GM23338 (cell line): ENCODE measurements at regions not wholly inside any gene's neighbourhood (a gene's known extent, or its start where the extent isn't known, plus 50 kb on each side); places are given as distances from the start of the nearest gene placed in this dataset.

Experiments
- ATAC-seq: fragments of 200-7000 bp; cut with Tn5 transposase; 3 replicates; pipeline ENCODE4 v1.9.1; 2020
- DNase-seq: peaks from one replicate; pipeline ENCODE4 v3.0.0-alpha.2; 2015; ENCODE audit warnings: low spot score
- H2AFZ ChIP-seq: fragments of 200-600 bp; sonication (generic); 2 replicates; pipeline ENCODE4 v1.8.0; 2016; ENCODE audit warnings: antibody characterized with exemption, mild to moderate bottlenecking, moderate library complexity
- H3F3A ChIP-seq: fragments of 200-600 bp; sonication (generic); replicated peaks from 2 replicates; pipeline ENCODE4 v1.8.0; 2017; ENCODE audit warnings: antibody characterized with exemption, mixed run types, low read depth
- H3K27ac ChIP-seq: fragments of 200-600 bp; sonication (generic); 2 replicates; pipeline ENCODE4 v1.6.1; 2016; ENCODE audit warnings: low read depth
- H3K27me3 ChIP-seq: fragments of 200-600 bp; sonication (generic); 2 replicates; pipeline ENCODE4 v1.8.0; 2016; ENCODE audit warnings: mild to moderate bottlenecking, mixed run types, moderate library complexity; ENCODE audit not compliant: insufficient read depth
- H3K36me3 ChIP-seq: fragments of 200-600 bp; sonication (generic); 2 replicates; pipeline ENCODE4 v1.8.0; 2016; ENCODE audit warnings: mild to moderate bottlenecking; ENCODE audit not compliant: insufficient read depth
- H3K4me1 ChIP-seq: fragments of 200-600 bp; sonication (generic); 2 replicates; pipeline ENCODE4 v1.8.0; 2016; ENCODE audit warnings: mild to moderate bottlenecking, moderate library complexity; ENCODE audit not compliant: insufficient read depth
- H3K4me2 ChIP-seq: fragments of 200-600 bp; sonication (generic); 2 replicates; pipeline ENCODE4 v1.7.1; 2017; ENCODE audit warnings: mixed run types
- H3K4me3 ChIP-seq: fragments of 200-600 bp; sonication (generic); 2 replicates; pipeline ENCODE4 v1.6.1; 2016; ENCODE audit warnings: mixed run types
- H3K79me2 ChIP-seq: fragments of 200-600 bp; sonication (generic); replicated peaks from 2 replicates; pipeline ENCODE4 v1.8.0; 2017; ENCODE audit warnings: mild to moderate bottlenecking; ENCODE audit not compliant: insufficient read depth
- H3K9me2 ChIP-seq: fragments of 200-600 bp; sonication (generic); 2 replicates; pipeline ENCODE4 v1.8.0; 2017; ENCODE audit not compliant: insufficient read depth
- H4K20me1 ChIP-seq: fragments of 200-600 bp; sonication (generic); replicated peaks from 2 replicates; pipeline ENCODE4 v1.8.0; 2017; ENCODE audit warnings: mild to moderate bottlenecking; ENCODE audit not compliant: insufficient read depth
- H3K27ac Mint-ChIP-seq: 2 replicates; pipeline ENCODE4 v1.8.0; 2020; ENCODE audit warnings: inconsistent platforms, mild to moderate bottlenecking, moderate library complexity, mixed read lengths
- H3K27me3 Mint-ChIP-seq: 3 replicates; pipeline ENCODE4 v1.8.0; 2022; ENCODE audit warnings: low read depth, mild to moderate bottlenecking, moderate library complexity, mixed read lengths, inconsistent platforms; ENCODE audit not compliant: insufficient read depth, poor library complexity
- H3K36me3 Mint-ChIP-seq: 3 replicates; pipeline ENCODE4 v1.8.0; 2021; ENCODE audit warnings: low read depth, mild to moderate bottlenecking, inconsistent platforms, moderate library complexity, mixed read lengths
- H3K4me1 Mint-ChIP-seq: 3 replicates; pipeline ENCODE4 v1.8.0; 2020; ENCODE audit warnings: mild to moderate bottlenecking, inconsistent platforms, mixed read lengths
- H3K4me3 Mint-ChIP-seq: 3 replicates; pipeline ENCODE4 v1.8.0; 2021; ENCODE audit warnings: moderate library complexity, mild to moderate bottlenecking, inconsistent platforms, mixed read lengths
- H3K9me3 Mint-ChIP-seq: 3 replicates; pipeline ENCODE4 v1.8.0; 2020; ENCODE audit warnings: moderate library complexity, mild to moderate bottlenecking, inconsistent platforms, mixed read lengths
- REST ChIP-seq: IDR thresholded peaks from one replicate; pipeline ENCODE4 v1.6.1; 2018; ENCODE audit warnings: antibody characterized with exemption; ENCODE audit not compliant: unreplicated experiment
- TF ChIP-seq, protein P1 (sequence below): fragments of 250-450 bp; sonication (Bioruptor Pico); IDR thresholded peaks from 2 replicates; pipeline ENCODE4 v1.5.0; 2020; ENCODE audit warnings: mild to moderate bottlenecking, moderate library complexity

DNA sequence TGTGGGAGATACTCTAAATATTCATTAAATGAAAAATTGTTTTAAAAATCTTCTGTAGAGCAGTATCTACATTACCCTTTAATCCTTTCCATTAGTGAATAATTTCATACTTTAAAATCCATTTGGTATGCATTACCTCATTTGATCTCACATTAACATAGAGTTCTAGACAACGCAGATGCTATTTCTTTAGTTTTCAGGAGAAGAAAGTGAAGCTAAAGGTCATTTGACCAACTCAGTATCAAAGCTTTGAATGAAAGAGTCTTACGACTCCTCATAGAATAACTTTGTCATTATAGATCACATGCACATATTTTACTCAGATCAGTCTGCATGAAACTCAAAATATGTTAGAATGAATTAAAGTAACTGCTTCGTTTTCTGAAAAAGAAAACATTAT, 460.2 kb downstream of the DNAJB9 start:
- H3K27ac Mint-ChIP-seq, result no peak overlapping the region
- Histone ChIP-seq H4K20me1 (no peaks in the 10 kb centered on the region), H3K27ac (no peak overlapping the region), H3F3A (no peaks in the 10 kb centered on the region), H3K4me2 (no peak overlapping the region), H3K36me3 (no peaks in the 10 kb centered on the region), H3K4me3 (no peak overlapping the region), H3K4me1 (no peaks in the 10 kb centered on the region), H3K9me2 (no peaks in the 10 kb centered on the region), H2AFZ (no peak overlapping the region), H3K79me2 (no peaks in the 10 kb centered on the region), H3K27me3 (no peaks in the 10 kb centered on the region)
- no peaks in the 10 kb centered on the region for H3K27me3 Mint-ChIP-seq
- ATAC-seq, result no peak
- H3K9me3 Mint-ChIP-seq, result peaks cover 14% of the 10 kb centered on the region
- no peaks in the 10 kb centered on the region for H3K4me1 Mint-ChIP-seq
- no peaks in the 10 kb centered on the region; the same call in 2 of the 3 replicates for H3K36me3 Mint-ChIP-seq
- TF ChIP-seq, protein P1, sequence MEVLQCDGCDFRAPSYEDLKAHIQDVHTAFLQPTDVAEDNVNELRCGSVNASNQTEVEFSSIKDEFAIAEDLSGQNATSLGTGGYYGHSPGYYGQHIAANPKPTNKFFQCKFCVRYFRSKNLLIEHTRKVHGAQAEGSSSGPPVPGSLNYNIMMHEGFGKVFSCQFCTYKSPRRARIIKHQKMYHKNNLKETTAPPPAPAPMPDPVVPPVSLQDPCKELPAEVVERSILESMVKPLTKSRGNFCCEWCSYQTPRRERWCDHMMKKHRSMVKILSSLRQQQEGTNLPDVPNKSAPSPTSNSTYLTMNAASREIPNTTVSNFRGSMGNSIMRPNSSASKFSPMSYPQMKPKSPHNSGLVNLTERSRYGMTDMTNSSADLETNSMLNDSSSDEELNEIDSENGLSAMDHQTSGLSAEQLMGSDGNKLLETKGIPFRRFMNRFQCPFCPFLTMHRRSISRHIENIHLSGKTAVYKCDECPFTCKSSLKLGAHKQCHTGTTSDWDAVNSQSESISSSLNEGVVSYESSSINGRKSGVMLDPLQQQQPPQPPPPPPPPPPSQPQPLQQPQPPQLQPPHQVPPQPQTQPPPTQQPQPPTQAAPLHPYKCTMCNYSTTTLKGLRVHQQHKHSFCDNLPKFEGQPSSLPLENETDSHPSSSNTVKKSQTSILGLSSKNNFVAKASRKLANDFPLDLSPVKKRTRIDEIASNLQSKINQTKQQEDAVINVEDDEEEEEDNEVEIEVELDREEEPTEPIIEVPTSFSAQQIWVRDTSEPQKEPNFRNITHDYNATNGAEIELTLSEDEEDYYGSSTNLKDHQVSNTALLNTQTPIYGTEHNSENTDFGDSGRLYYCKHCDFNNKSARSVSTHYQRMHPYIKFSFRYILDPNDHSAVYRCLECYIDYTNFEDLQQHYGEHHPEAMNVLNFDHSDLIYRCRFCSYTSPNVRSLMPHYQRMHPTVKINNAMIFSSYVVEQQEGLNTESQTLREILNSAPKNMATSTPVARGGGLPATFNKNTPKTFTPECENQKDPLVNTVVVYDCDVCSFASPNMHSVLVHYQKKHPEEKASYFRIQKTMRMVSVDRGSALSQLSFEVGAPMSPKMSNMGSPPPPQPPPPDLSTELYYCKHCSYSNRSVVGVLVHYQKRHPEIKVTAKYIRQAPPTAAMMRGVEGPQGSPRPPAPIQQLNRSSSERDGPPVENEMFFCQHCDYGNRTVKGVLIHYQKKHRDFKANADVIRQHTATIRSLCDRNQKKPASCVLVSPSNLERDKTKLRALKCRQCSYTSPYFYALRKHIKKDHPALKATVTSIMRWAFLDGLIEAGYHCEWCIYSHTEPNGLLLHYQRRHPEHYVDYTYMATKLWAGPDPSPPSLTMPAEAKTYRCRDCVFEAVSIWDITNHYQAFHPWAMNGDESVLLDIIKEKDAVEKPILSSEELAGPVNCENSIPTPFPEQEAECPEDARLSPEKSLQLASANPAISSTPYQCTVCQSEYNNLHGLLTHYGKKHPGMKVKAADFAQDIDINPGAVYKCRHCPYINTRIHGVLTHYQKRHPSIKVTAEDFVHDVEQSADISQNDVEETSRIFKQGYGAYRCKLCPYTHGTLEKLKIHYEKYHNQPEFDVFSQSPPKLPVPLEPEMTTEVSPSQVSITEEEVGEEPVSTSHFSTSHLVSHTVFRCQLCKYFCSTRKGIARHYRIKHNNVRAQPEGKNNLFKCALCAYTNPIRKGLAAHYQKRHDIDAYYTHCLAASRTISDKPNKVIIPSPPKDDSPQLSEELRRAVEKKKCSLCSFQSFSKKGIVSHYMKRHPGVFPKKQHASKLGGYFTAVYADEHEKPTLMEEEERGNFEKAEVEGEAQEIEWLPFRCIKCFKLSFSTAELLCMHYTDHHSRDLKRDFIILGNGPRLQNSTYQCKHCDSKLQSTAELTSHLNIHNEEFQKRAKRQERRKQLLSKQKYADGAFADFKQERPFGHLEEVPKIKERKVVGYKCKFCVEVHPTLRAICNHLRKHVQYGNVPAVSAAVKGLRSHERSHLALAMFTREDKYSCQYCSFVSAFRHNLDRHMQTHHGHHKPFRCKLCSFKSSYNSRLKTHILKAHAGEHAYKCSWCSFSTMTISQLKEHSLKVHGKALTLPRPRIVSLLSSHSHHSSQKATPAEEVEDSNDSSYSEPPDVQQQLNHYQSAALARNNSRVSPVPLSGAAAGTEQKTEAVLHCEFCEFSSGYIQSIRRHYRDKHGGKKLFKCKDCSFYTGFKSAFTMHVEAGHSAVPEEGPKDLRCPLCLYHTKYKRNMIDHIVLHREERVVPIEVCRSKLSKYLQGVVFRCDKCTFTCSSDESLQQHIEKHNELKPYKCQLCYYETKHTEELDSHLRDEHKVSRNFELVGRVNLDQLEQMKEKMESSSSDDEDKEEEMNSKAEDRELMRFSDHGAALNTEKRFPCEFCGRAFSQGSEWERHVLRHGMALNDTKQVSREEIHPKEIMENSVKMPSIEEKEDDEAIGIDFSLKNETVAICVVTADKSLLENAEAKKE, result no peak
- DNase-seq, result no peak
- H3K4me3 Mint-ChIP-seq, result no peak overlapping the region

DNA sequence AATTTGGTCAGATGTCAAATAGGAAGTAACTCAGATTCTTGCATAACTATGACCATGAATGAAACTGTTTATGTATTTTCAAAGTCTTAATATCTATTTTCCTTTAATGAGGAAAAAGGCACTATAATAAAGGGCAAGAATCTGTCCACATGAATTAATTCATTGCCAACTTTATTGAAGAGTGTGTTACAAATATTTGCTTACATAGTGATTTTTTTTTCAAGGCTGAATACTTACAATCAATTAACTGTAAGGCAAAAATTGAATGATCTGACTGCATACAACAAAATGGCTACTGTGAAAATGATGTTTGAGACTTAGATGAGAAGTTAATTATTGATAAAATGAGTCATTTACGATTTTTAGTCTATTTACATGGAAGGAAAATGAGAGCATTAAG, 475.0 kb downstream of the DNAJB9 start:
- no peak for DNase-seq
- Mint-ChIP-seq H3K36me3 (no peaks in the 10 kb centered on the region; the same call in 2 of the 3 replicates), H3K27me3 (peaks cover 2% of the 10 kb centered on the region), H3K9me3 (peaks cover 8% of the 10 kb centered on the region; the same call in 2 of the 3 replicates), H3K4me3 (no peak overlapping the region), H3K4me1 (no peaks in the 10 kb centered on the region), H3K27ac (no peak overlapping the region)
- Histone ChIP-seq H3K4me2 (no peak overlapping the region), H3K27ac (no peak overlapping the region), H3K4me1 (no peaks in the 10 kb centered on the region), H3K79me2 (no peaks in the 10 kb centered on the region), H4K20me1 (no peaks in the 10 kb centered on the region), H3K27me3 (no peaks in the 10 kb centered on the region), H2AFZ (no peak overlapping the region), H3K36me3 (no peaks in the 10 kb centered on the region), H3F3A (no peaks in the 10 kb centered on the region), H3K4me3 (no peak overlapping the region), H3K9me2 (no peaks in the 10 kb centered on the region)
- ATAC-seq, result no peak
- TF ChIP-seq REST, result no peak
